Esophagus muscularis mucosa (tissue), 4 donors: ENCODE measurements at regions not wholly inside any gene's neighbourhood (a gene's known extent, or its start where the extent isn't known, plus 50 kb on each side); places are given as distances from the start of the nearest gene placed in this dataset.

Experiments used
- DNase-seq: peaks from one replicate; pipeline ENCODE4 v3.0.0-alpha.2; 2017; ENCODE audit errors: extremely low spot score
- H3K27ac ChIP-seq, 4 donors: fragments of 200-600 bp; sonication (generic); replicated peaks in 1 of 4; 1 replicate in 3 of 4; 2 replicates in 1 of 4; pipeline ENCODE4 v1.5.1; 2016 to 2019; ENCODE audit warnings: mild to moderate bottlenecking in 1 of 4
- H3K27me3 ChIP-seq, 4 donors: fragments of 200-600 bp; sonication (generic); one replicate each; pipeline versions ENCODE4 v1.5.1 to v1.6.0; 2016 to 2019
- H3K36me3 ChIP-seq, 4 donors: fragments of 200-600 bp; sonication (generic); one replicate each; pipeline ENCODE4 v1.5.1; 2016 to 2019
- H3K4me1 ChIP-seq, 4 donors: fragments of 200-600 bp; sonication (generic); one replicate each; pipeline ENCODE4 v1.5.1; 2016 to 2019
- H3K4me3 ChIP-seq, 4 donors: fragments of 200-600 bp; sonication (generic); 1 replicate in 2 of 4; 2 replicates in 2 of 4; pipeline ENCODE4 v1.5.1; 2016 to 2019; ENCODE audit warnings: mild to moderate bottlenecking in 4 of 4, moderate library complexity in 1 of 4
- H3K9me3 ChIP-seq, 4 donors: fragments of 200-600 bp; sonication (generic); 1 replicate in 3 of 4; 2 replicates in 1 of 4; pipeline ENCODE4 v1.5.1; 2016 to 2019
- EP300 ChIP-seq: sonication (generic); formaldehyde crosslinking; IDR thresholded peaks from one replicate; pipeline ENCODE4 v1.6.1; 2017; ENCODE audit warnings: antibody characterized with exemption
- POLR2A ChIP-seq: fragments of 450-650 bp; IDR thresholded peaks from one replicate; pipeline ENCODE4 v1.6.1; 2017; ENCODE audit warnings: antibody characterized with exemption, moderate library complexity, mild to moderate bottlenecking, low read depth
- POLR2AphosphoS5 ChIP-seq, 2 donors: sonication (generic); formaldehyde crosslinking; IDR thresholded peaks; one replicate each; pipeline ENCODE4 v1.6.1; 2017; ENCODE audit warnings: antibody characterized with exemption in 2 of 2
- WGBS: methylation state at CpG from one replicate; pipeline ENCODE4 v1.1.5; 2018; 5-methylcytosine and 5-hydroxymethylcytosine counted together
- intact Hi-C: fragments of 100-400 bp; cut with DNase I; formaldehyde crosslinking; loops from one replicate; pipeline ENCODE4 v1.15.1; 2023
- TF ChIP-seq, protein P1 (sequence below), 3 experiments: fragments of 200-600 bp in 2 of 3; fragments of 450-650 bp in 1 of 3; sonication (generic) in 2 of 3; IDR thresholded peaks; one replicate each; pipeline ENCODE4 v1.5.1; 2017 to 2019; ENCODE audit warnings: antibody characterized with exemption in 3 of 3, mild to moderate bottlenecking in 2 of 3, moderate library complexity in 1 of 3

GRCh38 chr5:25009063-25009462 is 364.3 kb upstream of the CDH10 start:
- intact Hi-C loops = no loop called here
- WGBS = 89% methylated on average over 8 of the region's 9 CpGs
- Histone ChIP-seq H3K36me3 (no peaks in the 10 kb centered on the region), H3K4me1 (no peaks in the 10 kb centered on the region), H3K4me3 (no peak overlapping the region), H3K9me3 (peaks cover 0 to 5% (median 0%) of the 10 kb centered on the region in 4 donors), H3K27ac (no peak overlapping the region), H3K27me3 (no peaks in the 10 kb centered on the region)
- TF ChIP-seq, protein P1, sequence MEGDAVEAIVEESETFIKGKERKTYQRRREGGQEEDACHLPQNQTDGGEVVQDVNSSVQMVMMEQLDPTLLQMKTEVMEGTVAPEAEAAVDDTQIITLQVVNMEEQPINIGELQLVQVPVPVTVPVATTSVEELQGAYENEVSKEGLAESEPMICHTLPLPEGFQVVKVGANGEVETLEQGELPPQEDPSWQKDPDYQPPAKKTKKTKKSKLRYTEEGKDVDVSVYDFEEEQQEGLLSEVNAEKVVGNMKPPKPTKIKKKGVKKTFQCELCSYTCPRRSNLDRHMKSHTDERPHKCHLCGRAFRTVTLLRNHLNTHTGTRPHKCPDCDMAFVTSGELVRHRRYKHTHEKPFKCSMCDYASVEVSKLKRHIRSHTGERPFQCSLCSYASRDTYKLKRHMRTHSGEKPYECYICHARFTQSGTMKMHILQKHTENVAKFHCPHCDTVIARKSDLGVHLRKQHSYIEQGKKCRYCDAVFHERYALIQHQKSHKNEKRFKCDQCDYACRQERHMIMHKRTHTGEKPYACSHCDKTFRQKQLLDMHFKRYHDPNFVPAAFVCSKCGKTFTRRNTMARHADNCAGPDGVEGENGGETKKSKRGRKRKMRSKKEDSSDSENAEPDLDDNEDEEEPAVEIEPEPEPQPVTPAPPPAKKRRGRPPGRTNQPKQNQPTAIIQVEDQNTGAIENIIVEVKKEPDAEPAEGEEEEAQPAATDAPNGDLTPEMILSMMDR (IDR thresholded peaks at IDR 0.05) = no peak
- TF ChIP-seq POLR2A (no peak), EP300 (no peak), POLR2AphosphoS5 (IDR thresholded peaks at IDR 0.05) (no peak)
- DNase-seq = no peak

GRCh38 chr5:25006734-25007133 is 362.0 kb upstream of the CDH10 start:
- intact Hi-C loops = no loop called here
- TF ChIP-seq POLR2A = no peak
- TF ChIP-seq EP300 = no peak
- TF ChIP-seq, protein P1 (IDR thresholded peaks at IDR 0.05) = no peak
- no peak for TF ChIP-seq POLR2AphosphoS5 (IDR thresholded peaks at IDR 0.05)
- Histone ChIP-seq H3K36me3 (no peaks in the 10 kb centered on the region), H3K9me3 (peaks cover 0 to 5% (median 0%) of the 10 kb centered on the region in 4 donors), H3K4me3 (no peak overlapping the region), H3K4me1 (no peaks in the 10 kb centered on the region), H3K27me3 (no peaks in the 10 kb centered on the region), H3K27ac (no peak overlapping the region)
- WGBS = 20% methylated on average over 2 of the region's 2 CpGs
- no peak for DNase-seq

DNA sequence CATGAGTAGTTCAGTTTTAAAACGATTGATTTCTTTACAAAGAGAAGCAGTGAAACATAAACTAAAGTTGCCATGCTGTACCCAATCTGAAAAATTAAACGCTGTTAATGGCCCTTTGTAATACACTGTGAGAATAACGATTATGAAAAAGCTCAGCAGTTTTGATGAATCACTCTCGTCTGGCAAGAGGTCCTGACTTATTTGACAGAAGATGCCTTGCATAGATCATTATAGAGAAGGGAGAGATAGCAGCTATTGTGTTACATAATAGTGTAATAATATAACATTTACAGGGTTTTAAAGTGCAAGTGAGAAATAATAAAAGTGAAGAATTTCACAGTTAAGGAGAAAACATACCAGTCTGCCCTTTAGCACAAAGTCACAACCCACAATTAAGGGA is 361.5 kb upstream of the CDH10 start:
- 18% methylated on average over 4 of the region's 4 CpGs for WGBS
- Histone ChIP-seq H3K4me1 (no peaks in the 10 kb centered on the region), H3K27ac (no peak overlapping the region), H3K27me3 (no peaks in the 10 kb centered on the region), H3K9me3 (peaks cover 0 to 2% (median 0%) of the 10 kb centered on the region in 4 donors), H3K36me3 (no peaks in the 10 kb centered on the region), H3K4me3 (no peak overlapping the region)
- DNase-seq = no peak
- intact Hi-C loops = no loop called here
- TF ChIP-seq POLR2AphosphoS5 (IDR thresholded peaks at IDR 0.05) = no peak
- no peak for TF ChIP-seq EP300
- no peak for TF ChIP-seq POLR2A
- TF ChIP-seq, protein P1 (IDR thresholded peaks at IDR 0.05) = no peak

DNA sequence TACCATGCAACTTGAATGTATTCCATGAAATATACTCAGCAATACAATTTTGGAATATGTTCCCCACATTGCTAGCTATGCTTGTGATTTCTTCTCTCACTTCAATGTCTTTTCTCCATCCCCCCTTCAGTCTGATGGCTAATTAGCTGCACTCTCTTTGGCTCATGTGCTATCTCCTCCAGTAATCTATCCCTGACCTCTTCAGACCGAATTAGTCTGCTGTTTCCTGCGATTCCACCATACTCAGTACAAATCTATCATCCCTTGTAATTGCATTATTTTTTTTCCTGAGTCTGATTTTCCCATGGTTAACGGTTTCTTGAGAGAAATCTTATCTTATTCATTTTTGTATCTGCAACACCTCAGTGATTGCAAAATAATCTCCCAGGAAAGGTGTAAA is 360.7 kb upstream of the CDH10 start:
- Histone ChIP-seq H3K9me3 (no peaks in the 10 kb centered on the region), H3K27me3 (no peaks in the 10 kb centered on the region), H3K4me1 (no peaks in the 10 kb centered on the region), H3K4me3 (no peak overlapping the region), H3K27ac (no peak overlapping the region), H3K36me3 (no peaks in the 10 kb centered on the region)
- WGBS = 50% methylated on average over 3 of the region's 3 CpGs
- no peak for TF ChIP-seq EP300
- intact Hi-C loops = no loop called here
- no peak for DNase-seq

DNA sequence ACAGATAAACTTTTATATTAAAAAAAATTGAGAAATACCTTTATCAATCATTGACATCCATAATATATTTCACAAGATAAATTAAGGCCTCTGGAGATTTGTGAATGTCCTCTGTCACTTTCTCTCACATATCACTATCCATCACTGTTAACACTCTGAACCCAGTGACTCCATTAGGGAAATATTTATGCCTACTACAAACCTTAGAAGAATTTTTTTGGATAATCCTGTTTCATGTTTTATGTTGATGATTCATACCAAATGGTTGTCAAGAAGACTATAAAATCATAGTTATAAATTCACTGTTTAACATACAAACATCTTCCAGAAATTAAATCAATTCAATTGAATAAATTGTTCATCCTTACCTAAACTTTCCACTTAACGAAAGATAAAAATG is 357.6 kb upstream of the CDH10 start:
- no peaks in the 10 kb centered on the region for H3K27me3 ChIP-seq
- no peak overlapping the region for H3K4me3 ChIP-seq
- H3K9me3 ChIP-seq = no peaks in the 10 kb centered on the region
- H3K4me1 ChIP-seq = no peaks in the 10 kb centered on the region
- no peaks in the 10 kb centered on the region for H3K36me3 ChIP-seq
- 53% methylated on average over 1 of the region's 1 CpG for WGBS
- DNase-seq = no peak
- TF ChIP-seq POLR2A = no peak
- TF ChIP-seq, protein P1 (IDR thresholded peaks at IDR 0.05) = no peak
- TF ChIP-seq EP300 = no peak
- TF ChIP-seq POLR2AphosphoS5 (IDR thresholded peaks at IDR 0.05) = no peak
- intact Hi-C loops = no loop called here
- no peak overlapping the region for H3K27ac ChIP-seq
